ENCODE measurements at regions not wholly inside any gene's neighbourhood (a gene's known extent, or its start where the extent isn't known, plus 50 kb on each side); places are given as distances from the start of the nearest gene placed in this dataset.
A peak's percentile ranks its signal among the peaks of the same experiment; 100 is the strongest.

DNA sequence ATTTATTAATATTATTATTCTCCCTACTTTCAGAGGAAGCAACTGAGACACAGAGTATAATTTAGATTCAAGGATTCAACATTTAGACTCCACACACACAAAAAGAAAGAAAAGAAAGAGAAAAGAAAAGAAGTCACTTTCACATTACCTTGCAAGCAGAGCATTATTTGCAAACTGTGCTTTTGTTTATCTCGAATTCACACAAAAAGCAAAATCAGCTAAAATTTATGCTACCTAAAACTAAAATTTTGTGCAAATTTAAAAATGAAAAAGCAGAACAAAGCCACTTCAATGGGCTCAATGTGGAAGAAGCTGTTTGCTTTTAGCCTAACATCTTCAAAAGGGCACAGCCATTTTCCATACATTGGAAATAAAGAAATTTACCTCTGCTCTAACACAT, 1282.7 kb upstream of the GYPC start:
- no peaks in the 10 kb centered on the region for H4K20me1 ChIP-seq (ENCODE audit: insufficient read depth, poor library complexity, severe bottlenecking)
- H3K27me3 ChIP-seq: no peaks in the 10 kb centered on the region
- H3K9me3 ChIP-seq (ENCODE audit: low read depth): no peaks in the 10 kb centered on the region
- H3K36me3 ChIP-seq (replicated peaks; ENCODE audit: insufficient read depth, low read depth): no peaks in the 10 kb centered on the region
- H3K4me3 ChIP-seq: no peak overlapping the region
- no peaks in the 10 kb centered on the region for H3K4me1 ChIP-seq (ENCODE audit: insufficient read depth)
- H3K79me2 ChIP-seq: no peaks in the 10 kb centered on the region
- TF ChIP-seq EZH2 (IDR thresholded peaks at IDR 0.05; ENCODE audit: borderline replicate concordance): no peak
- TF ChIP-seq, protein P1, sequence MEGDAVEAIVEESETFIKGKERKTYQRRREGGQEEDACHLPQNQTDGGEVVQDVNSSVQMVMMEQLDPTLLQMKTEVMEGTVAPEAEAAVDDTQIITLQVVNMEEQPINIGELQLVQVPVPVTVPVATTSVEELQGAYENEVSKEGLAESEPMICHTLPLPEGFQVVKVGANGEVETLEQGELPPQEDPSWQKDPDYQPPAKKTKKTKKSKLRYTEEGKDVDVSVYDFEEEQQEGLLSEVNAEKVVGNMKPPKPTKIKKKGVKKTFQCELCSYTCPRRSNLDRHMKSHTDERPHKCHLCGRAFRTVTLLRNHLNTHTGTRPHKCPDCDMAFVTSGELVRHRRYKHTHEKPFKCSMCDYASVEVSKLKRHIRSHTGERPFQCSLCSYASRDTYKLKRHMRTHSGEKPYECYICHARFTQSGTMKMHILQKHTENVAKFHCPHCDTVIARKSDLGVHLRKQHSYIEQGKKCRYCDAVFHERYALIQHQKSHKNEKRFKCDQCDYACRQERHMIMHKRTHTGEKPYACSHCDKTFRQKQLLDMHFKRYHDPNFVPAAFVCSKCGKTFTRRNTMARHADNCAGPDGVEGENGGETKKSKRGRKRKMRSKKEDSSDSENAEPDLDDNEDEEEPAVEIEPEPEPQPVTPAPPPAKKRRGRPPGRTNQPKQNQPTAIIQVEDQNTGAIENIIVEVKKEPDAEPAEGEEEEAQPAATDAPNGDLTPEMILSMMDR (IDR thresholded peaks at IDR 0.05; ENCODE audit: poor library complexity): no peak
- no peaks in the 10 kb centered on the region for H3K9me2 ChIP-seq (replicated peaks; ENCODE audit: insufficient read depth)
- H2AFZ ChIP-seq: no peak overlapping the region
- H3K27ac ChIP-seq: no peak overlapping the region
- WGBS (ENCODE audit: low lambda C conversion rate, missing lambda C conversion rate): 78% methylated on average over 1 of the region's 1 CpG
- DNase-seq (ENCODE audit: low spot score): no peak
- H3K4me2 ChIP-seq: no peak overlapping the region

DNA sequence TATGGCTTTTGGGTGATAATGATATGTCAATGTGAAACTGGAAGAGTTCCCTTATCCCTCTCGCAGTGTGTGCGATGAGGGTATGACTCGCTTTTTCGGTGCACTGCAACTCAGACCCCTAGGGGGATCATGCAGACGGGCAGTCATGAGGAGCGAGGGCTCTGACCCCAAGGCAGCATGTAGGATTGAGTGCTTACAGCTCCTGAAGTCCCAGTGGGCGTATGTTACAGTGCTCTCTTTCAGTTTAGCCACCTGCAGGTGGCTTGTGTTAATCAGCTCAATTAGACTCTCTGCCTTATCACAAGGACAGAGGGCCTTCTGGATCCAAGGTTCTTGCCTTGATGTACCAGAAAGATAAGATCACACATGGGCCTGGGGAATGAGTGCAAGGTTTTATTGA, 1269.9 kb upstream of the GYPC start:
- Histone ChIP-seq H3K27ac (no peak overlapping the region), H3K79me2 (no peaks in the 10 kb centered on the region), H3K9me2 (replicated peaks; ENCODE audit: insufficient read depth) (no peaks in the 10 kb centered on the region), H2AFZ (no peak overlapping the region), H3K4me3 (no peak overlapping the region), H3K4me1 (ENCODE audit: insufficient read depth) (no peaks in the 10 kb centered on the region), H3K36me3 (replicated peaks; ENCODE audit: insufficient read depth, low read depth) (no peaks in the 10 kb centered on the region), H3K27me3 (no peaks in the 10 kb centered on the region), H3K4me2 (no peak overlapping the region), H4K20me1 (ENCODE audit: insufficient read depth, poor library complexity, severe bottlenecking) (no peaks in the 10 kb centered on the region), H3K9me3 (ENCODE audit: low read depth) (no peaks in the 10 kb centered on the region)
- 75% methylated on average over 7 of the region's 7 CpGs for WGBS (ENCODE audit: low lambda C conversion rate, missing lambda C conversion rate)
- peak; percentile 4 for DNase-seq (ENCODE audit: low spot score)
- TF ChIP-seq EZH2phosphoT487 (IDR thresholded peaks at IDR 0.05; ENCODE audit: low read depth, severe bottlenecking, unreplicated experiment) (no peak), EZH2 (IDR thresholded peaks at IDR 0.05; ENCODE audit: borderline replicate concordance) (no peak)
- TF ChIP-seq, protein P1 (IDR thresholded peaks at IDR 0.05; ENCODE audit: poor library complexity): no peak

DNA sequence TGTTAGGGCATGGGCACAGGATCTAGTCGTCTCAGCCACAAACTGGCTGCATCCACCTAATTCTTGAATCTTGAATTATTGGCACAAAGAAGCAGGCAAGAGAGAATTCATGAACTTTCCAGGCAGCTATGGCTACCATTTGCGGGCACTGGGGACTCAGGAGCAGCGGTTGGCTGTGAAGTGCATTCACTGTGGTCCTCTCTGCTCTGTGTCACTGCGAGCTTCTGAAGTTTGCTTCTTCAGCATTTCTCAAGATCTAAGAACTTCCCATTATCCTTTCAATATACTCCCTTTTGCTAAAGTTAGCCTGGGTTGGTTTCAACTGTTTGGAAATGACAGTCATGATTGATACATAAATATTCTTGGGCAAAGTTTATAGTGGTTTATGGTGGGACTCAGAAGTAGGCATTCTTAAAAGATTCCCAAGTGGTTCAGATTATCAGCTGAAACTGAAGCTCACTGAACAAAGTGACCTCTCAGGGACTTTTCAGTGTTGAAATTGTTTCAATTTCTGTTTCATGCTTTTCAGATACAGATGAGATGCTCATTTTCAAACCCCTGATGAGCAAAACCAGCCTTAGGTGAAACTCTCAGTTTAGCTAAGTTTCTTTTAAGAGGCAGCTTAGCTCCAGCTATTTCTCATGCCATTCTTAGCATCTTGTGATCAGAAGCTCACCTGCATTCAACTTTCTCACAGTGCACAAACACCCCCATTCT, 1258.3 kb upstream of the GYPC start:
- Histone ChIP-seq H3K9me2 (replicated peaks; ENCODE audit: insufficient read depth) (no peaks in the 10 kb centered on the region), H3K27ac (no peak overlapping the region), H3K36me3 (replicated peaks; ENCODE audit: insufficient read depth, low read depth) (no peaks in the 10 kb centered on the region), H3K4me3 (no peak overlapping the region), H4K20me1 (ENCODE audit: insufficient read depth, poor library complexity, severe bottlenecking) (no peaks in the 10 kb centered on the region), H3K4me1 (ENCODE audit: insufficient read depth) (no peaks in the 10 kb centered on the region), H3K27me3 (no peaks in the 10 kb centered on the region), H3K4me2 (no peak overlapping the region), H3K9me3 (ENCODE audit: low read depth) (no peaks in the 10 kb centered on the region), H2AFZ (no peak overlapping the region), H3K79me2 (no peaks in the 10 kb centered on the region)
- TF ChIP-seq EZH2 (IDR thresholded peaks at IDR 0.05; ENCODE audit: borderline replicate concordance): no peak
- WGBS (ENCODE audit: low lambda C conversion rate, missing lambda C conversion rate): 92% methylated on average over 4 of the region's 4 CpGs
- no peak for DNase-seq (ENCODE audit: low spot score)

DNA sequence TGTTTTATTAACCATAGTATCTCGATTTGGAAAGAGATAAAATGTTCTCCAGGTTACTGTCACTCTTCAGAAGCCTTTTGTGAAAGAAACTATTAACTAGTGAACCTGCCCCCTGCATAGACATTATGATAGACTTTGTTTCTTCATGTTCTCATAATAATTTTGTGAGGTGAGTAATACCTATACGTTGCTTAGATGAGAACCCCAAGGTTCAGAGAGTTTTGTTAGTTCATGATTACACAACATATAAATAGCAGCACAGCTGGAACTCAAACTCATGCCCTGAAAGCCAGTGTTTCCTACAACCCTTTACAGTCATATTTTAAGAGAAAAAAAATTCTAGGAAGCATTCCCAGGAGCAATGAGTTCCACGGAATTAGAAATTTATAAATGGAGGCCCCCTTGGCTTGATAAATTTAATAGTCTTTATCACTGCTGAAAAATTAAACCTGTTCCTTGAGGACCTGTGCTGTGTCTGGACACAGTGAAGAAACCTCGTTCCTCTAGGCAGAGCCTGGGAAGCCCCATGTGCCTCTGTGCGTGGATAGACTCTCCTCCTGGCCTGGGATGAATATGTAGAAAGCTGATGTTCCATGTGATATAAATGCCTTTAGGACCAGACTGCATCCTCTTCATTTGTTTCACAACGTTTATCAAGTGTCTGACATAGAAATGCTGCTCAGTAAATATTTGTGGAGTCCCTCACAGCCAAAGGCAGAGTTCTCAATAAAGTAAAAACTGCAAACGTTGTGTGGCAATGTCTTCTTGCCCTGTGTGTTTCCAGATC, 1257.0 kb upstream of the GYPC start:
- TF ChIP-seq EZH2phosphoT487 (IDR thresholded peaks at IDR 0.05; ENCODE audit: low read depth, severe bottlenecking, unreplicated experiment): no peak
- TF ChIP-seq EZH2 (IDR thresholded peaks at IDR 0.05; ENCODE audit: borderline replicate concordance): no peak
- TF ChIP-seq, protein P1 (IDR thresholded peaks at IDR 0.05; ENCODE audit: poor library complexity): no peak
- no peak overlapping the region for H3K4me2 ChIP-seq
- no peaks in the 10 kb centered on the region for H3K27me3 ChIP-seq
- H3K79me2 ChIP-seq: no peaks in the 10 kb centered on the region
- DNase-seq (ENCODE audit: low spot score): no peak
- H4K20me1 ChIP-seq (ENCODE audit: insufficient read depth, poor library complexity, severe bottlenecking): no peaks in the 10 kb centered on the region
- H3K4me3 ChIP-seq: no peak overlapping the region
- no peak overlapping the region for H3K27ac ChIP-seq
- no peaks in the 10 kb centered on the region for H3K36me3 ChIP-seq (replicated peaks; ENCODE audit: insufficient read depth, low read depth)
- H3K4me1 ChIP-seq (ENCODE audit: insufficient read depth): no peaks in the 10 kb centered on the region
- 60% methylated on average over 7 of the region's 7 CpGs for WGBS (ENCODE audit: low lambda C conversion rate, missing lambda C conversion rate)
- no peaks in the 10 kb centered on the region for H3K9me2 ChIP-seq (replicated peaks; ENCODE audit: insufficient read depth)
- no peaks in the 10 kb centered on the region for H3K9me3 ChIP-seq (ENCODE audit: low read depth)
- H2AFZ ChIP-seq: no peak overlapping the region
